Panc1 (cell line): ENCODE measurements at regions not wholly inside any gene's neighbourhood (a gene's known extent, or its start where the extent isn't known, plus 50 kb on each side); places are given as distances from the start of the nearest gene placed in this dataset.

Experiments used
- ATAC-seq: fragments of 200-7000 bp; cut with Tn5 transposase; 2 replicates; pipeline ENCODE4 v1.9.1; 2020; ENCODE audit warnings: mild to moderate bottlenecking, moderate library complexity
- BruUV-seq: library from RNA; stranded (reverse); fragments of 400-500 nt; replicated peaks from 2 replicates; lab custom pipeline; 2021; lab: Mats Ljungman, UMichigan
- CTCF ChIA-PET: fragments of 300-600 bp; sonication (Branson Sonifier 250); formaldehyde crosslinking; loops from one replicate; lab custom pipeline; 2022; ENCODE audit warnings: antibody characterized with exemption; lab: Charles Lee
- POLR2A ChIA-PET: fragments of 300-600 bp; sonication (Branson Sonifier 250); formaldehyde crosslinking; loops from one replicate; lab custom pipeline; 2022; ENCODE audit warnings: antibody characterized with exemption; lab: Charles Lee
- DNase-seq: peaks from one replicate; pipeline ENCODE4 v3.0.0-alpha.2; 2010; ENCODE audit warnings: low read depth, low spot score
- H3K27ac ChIP-seq: 2 replicates; pipeline ENCODE4 v1.5.1; 2011; ENCODE audit warnings: mild to moderate bottlenecking, low read length, inconsistent platforms
- H3K27me3 ChIP-seq: fragments of 200-500 bp; sonication (Bioruptor generic); 2 replicates; pipeline ENCODE4 v1.6.0; 2014; ENCODE audit warnings: low read length, inconsistent platforms; ENCODE audit not compliant: control insufficient read depth, insufficient read depth
- H3K36me3 ChIP-seq: fragments of 200-500 bp; sonication (Bioruptor generic); 2 replicates; pipeline ENCODE4 v1.5.1; 2014; ENCODE audit warnings: inconsistent platforms, mild to moderate bottlenecking, low read length, moderate library complexity; ENCODE audit not compliant: control insufficient read depth, insufficient read depth
- H3K4me1 ChIP-seq: 2 replicates; pipeline ENCODE4 v1.5.1; 2011; ENCODE audit warnings: inconsistent platforms, mild to moderate bottlenecking, low read length, moderate library complexity; ENCODE audit not compliant: control insufficient read depth, insufficient read depth
- H3K4me3 ChIP-seq, 2 experiments: 2 replicates each; pipeline ENCODE4 v1.5.1; 2011 to 2012; ENCODE audit warnings: low read depth in 2 of 2, low read length in 2 of 2, mild to moderate bottlenecking in 2 of 2, inconsistent platforms in 1 of 2, moderate library complexity in 1 of 2
- H3K9me3 ChIP-seq: fragments of 200-500 bp; sonication (Bioruptor generic); 2 replicates; pipeline ENCODE4 v1.5.1; 2014; ENCODE audit warnings: low read depth, mild to moderate bottlenecking, inconsistent platforms, low read length, moderate library complexity; ENCODE audit not compliant: control insufficient read depth, insufficient read depth
- CTCF ChIP-seq: fragments of 450-650 bp; IDR thresholded peaks from 2 replicates; pipeline ENCODE4 v1.5.1; 2017; ENCODE audit warnings: mild to moderate bottlenecking
- POLR2AphosphoS5 ChIP-seq: IDR thresholded peaks from 2 replicates; pipeline ENCODE4 v1.6.1; 2012; ENCODE audit warnings: mild to moderate bottlenecking, low read depth, low read length, moderate library complexity
- REST ChIP-seq, 2 experiments: IDR thresholded peaks; 2 replicates each; pipeline ENCODE4 v1.6.1; 2011 to 2012; ENCODE audit warnings: low read depth in 2 of 2, control low read depth in 1 of 2, low read length in 1 of 2, mild to moderate bottlenecking in 1 of 2, moderate library complexity in 1 of 2; ENCODE audit not compliant: insufficient read depth in 1 of 2
- SIN3A ChIP-seq: IDR thresholded peaks from 2 replicates; pipeline ENCODE4 v1.6.1; 2012; ENCODE audit warnings: low read depth, mild to moderate bottlenecking, low read length, moderate library complexity, borderline replicate concordance; ENCODE audit not compliant: insufficient read depth
- TCF7L2 ChIP-seq: IDR thresholded peaks from 2 replicates; pipeline ENCODE4 v1.6.1; 2011; ENCODE audit warnings: mild to moderate bottlenecking, low read depth, low read length, inconsistent platforms
- in situ Hi-C: cut with HindIII; loops from 2 replicates; pipeline ENCODE4 v1.10.0; 2016; ENCODE audit warnings: low sequenced_read_pairs, low pct_unique_long_range_greater_than_20kb
- intact Hi-C: fragments of 100-400 bp; cut with micrococcal nuclease; formaldehyde crosslinking; loops from one replicate; pipeline ENCODE4 v1.10.0; 2022; ENCODE audit not compliant: unreplicated experiment

- ChIA-PET POLR2A (no interaction called here), CTCF (no interaction called here)
- DNase-seq: no peak
- Histone ChIP-seq H3K27me3 (no peaks in the 10 kb centered on the region), H3K4me1 (no peaks in the 10 kb centered on the region), H3K36me3 (no peaks in the 10 kb centered on the region), H3K9me3 (no peaks in the 10 kb centered on the region), H3K27ac (no peak overlapping the region), H3K4me3 (no peak overlapping the region)
- BruUV-seq: no TSS peak
- intact Hi-C loops (no loop called here), in situ Hi-C loops (no loop called here)
- TF ChIP-seq SIN3A (no peak), CTCF (no peak), POLR2AphosphoS5 (no peak), REST (IDR thresholded peaks at IDR 0.05; ENCODE audit: insufficient read depth in 1 of 2, low read depth in 2 of 2, low read length in 1 of 2) (no peak), TCF7L2 (no peak)
- ATAC-seq: no peak
These were observed 270.5 kb upstream of the CD180 start for GRCh38 chr5:67467110-67467509.

GRCh38 chr5:67465537-67466207 lies 269.1 kb upstream of the CD180 start:
- DNase-seq (no peak), ATAC-seq (no peak)
- Histone ChIP-seq H3K27ac (no peak overlapping the region), H3K36me3 (no peaks in the 10 kb centered on the region), H3K9me3 (no peaks in the 10 kb centered on the region), H3K4me3 (no peak overlapping the region), H3K4me1 (no peaks in the 10 kb centered on the region), H3K27me3 (no peaks in the 10 kb centered on the region)
- no TSS peak for BruUV-seq
- ChIA-PET POLR2A (no interaction called here), CTCF (no interaction called here)
- no peak for TF ChIP-seq TCF7L2
- TF ChIP-seq CTCF: no peak
- TF ChIP-seq POLR2AphosphoS5: no peak
- no peak for TF ChIP-seq REST (IDR thresholded peaks at IDR 0.05; ENCODE audit: insufficient read depth in 1 of 2, low read depth in 2 of 2, low read length in 1 of 2)
- no peak for TF ChIP-seq SIN3A
- intact Hi-C loops (no loop called here), in situ Hi-C loops (no loop called here)
